ENCODE measurements at regions not wholly inside any gene's neighbourhood (a gene's known extent, or its start where the extent isn't known, plus 50 kb on each side); places are given as distances from the start of the nearest gene placed in this dataset.

GRCh38 chr10:71046747-71047146, 158.4 kb upstream of the PCBD1 start:
- Mint-ChIP-seq H3K36me3 (ENCODE audit: low read depth, unreplicated experiment) (peaks cover 3% of the 10 kb centered on the region), H3K9me3 (ENCODE audit: unreplicated experiment) (no peaks in the 10 kb centered on the region), H3K27ac (ENCODE audit: unreplicated experiment) (no peak overlapping the region), H3K4me3 (ENCODE audit: unreplicated experiment) (no peak overlapping the region), H3K27me3 (ENCODE audit: unreplicated experiment) (peaks cover 21% of the 10 kb centered on the region), H3K4me1 (ENCODE audit: unreplicated experiment) (no peaks in the 10 kb centered on the region)
- no peak for DNase-seq (ENCODE audit: low spot score)
- no peak for TF ChIP-seq CTCF (IDR thresholded peaks at IDR 0.05; ENCODE audit: unreplicated experiment)

- DNase-seq (ENCODE audit: low spot score): no peak
- Mint-ChIP-seq H3K9me3 (ENCODE audit: unreplicated experiment) (no peaks in the 10 kb centered on the region), H3K36me3 (ENCODE audit: low read depth, unreplicated experiment) (no peaks in the 10 kb centered on the region), H3K4me3 (ENCODE audit: unreplicated experiment) (no peak overlapping the region), H3K27ac (ENCODE audit: unreplicated experiment) (no peak overlapping the region), H3K27me3 (ENCODE audit: unreplicated experiment) (peaks cover 18% of the 10 kb centered on the region), H3K4me1 (ENCODE audit: unreplicated experiment) (no peaks in the 10 kb centered on the region)
- no peak for TF ChIP-seq CTCF (IDR thresholded peaks at IDR 0.05; ENCODE audit: unreplicated experiment)
Measured at GRCh38 chr10:71048971-71049615, 160.7 kb upstream of the PCBD1 start.

- H3K4me3 Mint-ChIP-seq (ENCODE audit: unreplicated experiment): no peak overlapping the region
- no peak overlapping the region for H3K27ac Mint-ChIP-seq (ENCODE audit: unreplicated experiment)
- no peaks in the 10 kb centered on the region for H3K4me1 Mint-ChIP-seq (ENCODE audit: unreplicated experiment)
- no peaks in the 10 kb centered on the region for H3K9me3 Mint-ChIP-seq (ENCODE audit: unreplicated experiment)
- no peak for TF ChIP-seq CTCF (IDR thresholded peaks at IDR 0.05; ENCODE audit: unreplicated experiment)
- DNase-seq (ENCODE audit: low spot score): no peak
- H3K27me3 Mint-ChIP-seq (ENCODE audit: unreplicated experiment): peaks cover 14% of the 10 kb centered on the region
- H3K36me3 Mint-ChIP-seq (ENCODE audit: low read depth, unreplicated experiment): no peaks in the 10 kb centered on the region
Measured at GRCh38 chr10:71049994-71050393, 161.6 kb upstream of the PCBD1 start.

GRCh38 chr10:71052076-71052660, 160.2 kb upstream of the UNC5B start:
- Mint-ChIP-seq H3K9me3 (ENCODE audit: unreplicated experiment) (no peaks in the 10 kb centered on the region), H3K27me3 (ENCODE audit: unreplicated experiment) (peaks cover 10% of the 10 kb centered on the region), H3K4me1 (ENCODE audit: unreplicated experiment) (no peaks in the 10 kb centered on the region), H3K4me3 (ENCODE audit: unreplicated experiment) (no peak overlapping the region), H3K27ac (ENCODE audit: unreplicated experiment) (no peak overlapping the region), H3K36me3 (ENCODE audit: low read depth, unreplicated experiment) (no peaks in the 10 kb centered on the region)
- no peak for DNase-seq (ENCODE audit: low spot score)
- no peak for TF ChIP-seq CTCF (IDR thresholded peaks at IDR 0.05; ENCODE audit: unreplicated experiment)

GRCh38 chr10:71052708-71053107, 159.7 kb upstream of the UNC5B start:
- Mint-ChIP-seq H3K9me3 (ENCODE audit: unreplicated experiment) (no peaks in the 10 kb centered on the region), H3K36me3 (ENCODE audit: low read depth, unreplicated experiment) (no peaks in the 10 kb centered on the region), H3K4me1 (ENCODE audit: unreplicated experiment) (no peaks in the 10 kb centered on the region), H3K27me3 (ENCODE audit: unreplicated experiment) (peaks cover 10% of the 10 kb centered on the region), H3K27ac (ENCODE audit: unreplicated experiment) (no peak overlapping the region), H3K4me3 (ENCODE audit: unreplicated experiment) (no peak overlapping the region)
- no peak for DNase-seq (ENCODE audit: low spot score)
- TF ChIP-seq CTCF (IDR thresholded peaks at IDR 0.05; ENCODE audit: unreplicated experiment): no peak
